Tibial artery (tissue), 4 donors: ENCODE measurements at regions not wholly inside any gene's neighbourhood (a gene's known extent, or its start where the extent isn't known, plus 50 kb on each side); places are given as distances from the start of the nearest gene placed in this dataset.
"Not testable (repeated sequence)": the region's sequence is repeated elsewhere in the genome, so short reads cannot be mapped to it uniquely, and the experiment has no call there.

Source experiments
- DNase-seq, 2 donors: peaks; one replicate each; pipeline ENCODE4 v3.0.0-alpha.2; 2019
- H3K27ac ChIP-seq, 2 donors: fragments of 200-600 bp; sonication (generic) in 1 of 2; 1 replicate in 1 of 2; 2 replicates in 1 of 2; pipeline ENCODE4 v1.5.1; 2018 to 2019; ENCODE audit warnings: mild to moderate bottlenecking in 1 of 2
- H3K27me3 ChIP-seq, 2 donors: fragments of 200-600 bp; sonication (generic) in 1 of 2; one replicate each; pipeline versions ENCODE4 v1.5.1 to v1.6.0; 2016 to 2019
- H3K36me3 ChIP-seq, 3 donors: fragments of 200-600 bp; sonication (generic) in 2 of 3; one replicate each; pipeline ENCODE4 v1.5.1; 2016 to 2019; ENCODE audit warnings: mild to moderate bottlenecking in 2 of 3
- H3K4me1 ChIP-seq, 4 donors: fragments of 200-600 bp; sonication (generic) in 2 of 4; 1 replicate in 3 of 4; 2 replicates in 1 of 4; pipeline ENCODE4 v1.5.1; 2016 to 2019
- H3K4me3 ChIP-seq, 2 donors: fragments of 200-600 bp; sonication (generic) in 1 of 2; 1 replicate in 1 of 2; 2 replicates in 1 of 2; pipeline ENCODE4 v1.5.1; 2018 to 2019; ENCODE audit warnings: mild to moderate bottlenecking in 2 of 2
- H3K9me3 ChIP-seq, 3 donors: fragments of 200-600 bp; sonication (generic) in 1 of 3; one replicate each; pipeline ENCODE4 v1.5.1; 2016 to 2019
- intact Hi-C: fragments of 100-400 bp; cut with DNase I; formaldehyde crosslinking; loops from one replicate; pipeline ENCODE4 v1.15.0; 2023; ENCODE audit warnings: low total_unique reads
- TF ChIP-seq, protein P1 (sequence below), 2 experiments: fragments of 200-600 bp in 1 of 2; fragments of 450-650 bp in 1 of 2; IDR thresholded peaks; one replicate each; pipeline ENCODE4 v1.5.1; 2017 to 2019; ENCODE audit warnings: antibody characterized with exemption in 2 of 2, mild to moderate bottlenecking in 1 of 2, moderate library complexity in 1 of 2

DNA sequence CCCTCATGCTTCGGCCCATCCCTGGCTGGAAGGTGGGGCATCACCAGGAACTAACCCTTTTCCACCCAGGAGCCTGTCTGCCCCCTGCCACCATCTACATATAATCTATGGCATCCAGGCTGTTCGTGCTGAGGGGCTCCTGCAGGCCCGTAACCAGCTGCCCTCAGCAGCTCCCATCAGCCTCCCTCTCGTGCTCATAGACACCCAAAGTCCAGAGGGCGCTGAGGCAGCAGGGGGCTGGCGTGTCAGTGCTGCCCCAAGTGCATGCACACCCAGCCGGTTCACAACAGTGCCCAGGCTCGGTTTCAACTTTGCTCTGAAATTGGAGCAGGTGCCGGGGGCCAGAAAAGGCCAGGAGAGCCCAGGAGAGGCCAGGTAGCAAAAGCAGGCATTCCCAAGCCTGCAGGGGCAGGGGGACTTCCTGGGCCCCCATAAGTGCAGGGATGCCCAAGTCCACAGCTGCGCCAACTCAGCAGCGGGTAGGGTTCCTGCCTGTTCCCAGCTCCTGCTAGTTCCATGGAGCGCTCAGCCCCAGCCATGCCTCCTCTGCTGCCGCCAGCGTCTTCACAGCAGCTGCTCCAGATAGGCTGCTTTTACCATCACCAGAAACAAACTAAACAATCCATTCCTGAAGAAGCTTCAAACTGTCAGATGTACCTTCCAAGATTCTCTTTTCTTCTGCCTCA lies 558.2 kb upstream of the GNPDA2 start:
- no peaks in the 10 kb centered on the region for H3K27me3 ChIP-seq
- H3K9me3 ChIP-seq: no peaks in the 10 kb centered on the region
- intact Hi-C loops: no loop called here
- no peaks in the 10 kb centered on the region for H3K36me3 ChIP-seq
- no peak overlapping the region for H3K27ac ChIP-seq
- peak in 1 of 2 donors; percentile 49 for DNase-seq
- H3K4me3 ChIP-seq: no peak overlapping the region
- TF ChIP-seq, protein P1, sequence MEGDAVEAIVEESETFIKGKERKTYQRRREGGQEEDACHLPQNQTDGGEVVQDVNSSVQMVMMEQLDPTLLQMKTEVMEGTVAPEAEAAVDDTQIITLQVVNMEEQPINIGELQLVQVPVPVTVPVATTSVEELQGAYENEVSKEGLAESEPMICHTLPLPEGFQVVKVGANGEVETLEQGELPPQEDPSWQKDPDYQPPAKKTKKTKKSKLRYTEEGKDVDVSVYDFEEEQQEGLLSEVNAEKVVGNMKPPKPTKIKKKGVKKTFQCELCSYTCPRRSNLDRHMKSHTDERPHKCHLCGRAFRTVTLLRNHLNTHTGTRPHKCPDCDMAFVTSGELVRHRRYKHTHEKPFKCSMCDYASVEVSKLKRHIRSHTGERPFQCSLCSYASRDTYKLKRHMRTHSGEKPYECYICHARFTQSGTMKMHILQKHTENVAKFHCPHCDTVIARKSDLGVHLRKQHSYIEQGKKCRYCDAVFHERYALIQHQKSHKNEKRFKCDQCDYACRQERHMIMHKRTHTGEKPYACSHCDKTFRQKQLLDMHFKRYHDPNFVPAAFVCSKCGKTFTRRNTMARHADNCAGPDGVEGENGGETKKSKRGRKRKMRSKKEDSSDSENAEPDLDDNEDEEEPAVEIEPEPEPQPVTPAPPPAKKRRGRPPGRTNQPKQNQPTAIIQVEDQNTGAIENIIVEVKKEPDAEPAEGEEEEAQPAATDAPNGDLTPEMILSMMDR (IDR thresholded peaks at IDR 0.05): no peak
- no peaks in the 10 kb centered on the region for H3K4me1 ChIP-seq

DNA sequence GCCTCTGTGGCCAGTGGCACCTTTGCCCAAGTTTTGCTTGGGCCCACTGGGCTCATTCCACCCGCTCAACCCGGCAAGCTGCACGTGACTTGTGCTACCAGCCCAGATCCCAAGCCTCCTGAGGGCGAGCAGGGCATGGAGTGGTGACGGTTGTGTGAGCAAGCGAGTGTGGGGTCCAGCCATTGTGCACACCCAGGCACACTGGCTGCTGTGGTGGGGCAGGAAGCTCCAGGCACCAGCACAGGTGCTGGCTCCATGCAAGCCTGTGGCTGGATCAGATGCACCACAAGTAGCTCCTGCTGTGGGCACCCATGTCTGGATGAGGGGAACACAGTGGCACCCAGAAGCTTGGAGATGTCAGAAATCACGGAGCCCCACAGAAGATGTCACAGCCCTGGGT lies 557.0 kb upstream of the GNPDA2 start:
- TF ChIP-seq, protein P1 (IDR thresholded peaks at IDR 0.05): no peak

DNA sequence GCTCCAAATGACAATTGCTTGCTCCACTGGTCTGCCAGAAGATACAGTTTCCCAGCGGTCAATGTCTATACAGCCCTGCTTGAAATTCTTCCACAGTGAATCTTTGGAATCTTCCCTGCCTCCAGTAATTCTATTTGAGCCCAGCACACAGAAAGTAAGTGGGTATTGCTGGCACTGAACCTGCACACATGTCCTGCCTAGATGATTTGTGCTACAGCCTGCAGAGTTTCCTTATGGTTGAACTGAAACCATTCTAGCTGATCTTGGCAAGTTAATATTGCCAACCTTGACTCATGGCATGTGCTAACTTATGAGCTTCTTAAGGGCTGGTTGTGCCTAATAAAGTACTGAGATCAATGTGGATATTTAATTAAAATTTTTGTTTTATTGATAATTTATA lies 553.8 kb upstream of the GNPDA2 start:
- no peak overlapping the region for H3K27ac ChIP-seq
- H3K27me3 ChIP-seq: no peaks in the 10 kb centered on the region
- H3K36me3 ChIP-seq: no peaks in the 10 kb centered on the region
- intact Hi-C loops: no loop called here
- TF ChIP-seq, protein P1 (IDR thresholded peaks at IDR 0.05): no peak
- no peaks in the 10 kb centered on the region for H3K4me1 ChIP-seq
- no peak overlapping the region for H3K4me3 ChIP-seq
- no peaks in the 10 kb centered on the region for H3K9me3 ChIP-seq
- no peak for DNase-seq

More for the DNA sequence above, 557.0 kb upstream of the GNPDA2 start:
- no peak overlapping the region for H3K27ac ChIP-seq
- intact Hi-C loops: no loop called here
- no peaks in the 10 kb centered on the region for H3K27me3 ChIP-seq
- H3K4me3 ChIP-seq: no peak overlapping the region
- no peaks in the 10 kb centered on the region for H3K9me3 ChIP-seq
- no peaks in the 10 kb centered on the region for H3K4me1 ChIP-seq
- peak in 1 of 2 donors; percentile 63 for DNase-seq
- no peaks in the 10 kb centered on the region for H3K36me3 ChIP-seq

DNA sequence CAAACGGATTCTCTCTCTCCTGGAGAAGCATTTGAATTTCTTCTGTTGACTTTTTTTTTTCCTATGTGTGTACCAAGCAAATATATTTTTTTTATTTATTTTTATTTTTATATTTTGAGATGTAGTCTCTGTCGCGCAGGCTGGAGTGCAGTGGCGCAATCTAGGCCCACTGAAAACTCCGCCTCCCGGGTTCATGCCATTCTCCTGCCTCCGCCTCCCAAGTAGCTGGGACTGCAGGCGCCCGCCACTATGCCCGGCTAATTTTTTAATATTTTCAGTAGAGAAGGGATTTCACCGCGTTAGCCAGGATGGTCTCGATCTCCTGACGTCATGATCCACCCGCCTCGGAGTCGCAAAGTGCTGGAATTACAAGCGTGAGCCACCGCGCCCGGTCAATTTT lies 549.5 kb upstream of the GNPDA2 start:
- DNase-seq: no peak
- no peak overlapping the region for H3K27ac ChIP-seq
- TF ChIP-seq, protein P1 (IDR thresholded peaks at IDR 0.05): no peak
- no peaks in the 10 kb centered on the region for H3K36me3 ChIP-seq
- no peaks in the 10 kb centered on the region for H3K9me3 ChIP-seq
- H3K4me3 ChIP-seq: no peak overlapping the region
- intact Hi-C loops: no loop called here
- H3K4me1 ChIP-seq: no peaks in the 10 kb centered on the region
- H3K27me3 ChIP-seq: no peaks in the 10 kb centered on the region

DNA sequence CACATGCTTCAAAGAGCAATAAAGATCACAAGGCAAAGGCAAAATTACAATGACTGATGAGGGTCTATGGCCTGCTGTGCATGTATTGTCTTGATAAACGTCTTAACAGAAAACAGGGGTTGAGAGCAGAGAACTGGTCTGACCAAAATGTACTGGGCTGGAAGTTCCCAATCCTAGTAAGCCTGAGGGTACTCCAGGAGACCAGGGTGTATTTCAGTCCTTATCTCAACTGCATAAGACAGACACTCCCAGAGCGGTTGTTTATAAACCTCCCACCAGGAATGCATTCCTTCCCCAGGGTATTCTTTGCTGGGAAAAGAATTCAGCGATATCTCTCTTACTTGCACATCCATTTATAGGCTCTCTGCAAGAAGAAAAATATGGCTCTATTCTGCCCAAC lies 521.8 kb upstream of the GNPDA2 start:
- intact Hi-C loops, H3K4me3 ChIP-seq, H3K4me1 ChIP-seq, H3K27ac ChIP-seq, H3K36me3 ChIP-seq, H3K9me3 ChIP-seq, DNase-seq, H3K27me3 ChIP-seq: not testable (repeated sequence)

DNA sequence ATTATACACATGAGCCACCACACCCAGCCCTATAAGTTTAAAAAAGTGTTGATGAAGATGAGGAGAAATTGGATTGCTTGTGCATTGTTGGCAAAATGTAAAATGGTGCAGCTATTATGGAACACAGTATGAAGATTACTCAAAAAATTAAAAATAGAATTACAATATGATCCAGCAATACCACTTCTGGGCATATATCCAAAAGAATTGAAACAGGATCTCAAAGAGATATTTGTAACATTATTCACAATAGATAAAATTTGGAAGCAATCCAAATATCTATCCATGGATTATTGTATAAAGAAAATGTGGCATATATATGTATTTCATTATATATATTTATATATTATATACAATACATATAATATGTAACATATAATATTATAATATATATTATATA lies 515.6 kb upstream of the GNPDA2 start:
- intact Hi-C loops: no loop called here

More for the DNA sequence above, 515.6 kb upstream of the GNPDA2 start:
- Histone ChIP-seq H3K36me3 (no peaks in the 10 kb centered on the region), H3K9me3 (no peaks in the 10 kb centered on the region), H3K27me3 (no peaks in the 10 kb centered on the region), H3K4me1 (no peaks in the 10 kb centered on the region), H3K27ac (no peak overlapping the region), H3K4me3 (no peak overlapping the region)
- DNase-seq: no peak
- TF ChIP-seq, protein P1 (IDR thresholded peaks at IDR 0.05): no peak
